HG03558 (cell line): ENCODE measurements at regions not wholly inside any gene's neighbourhood (a gene's known extent, or its start where the extent isn't known, plus 50 kb on each side); places are given as distances from the start of the nearest gene placed in this dataset.
"Not testable (repeated sequence)": the region's sequence is repeated elsewhere in the genome, so short reads cannot be mapped to it uniquely, and the experiment has no call there.

Experiments
- ATAC-seq: cut with Tn5 transposase; IDR thresholded peaks from one replicate; pipeline ENCODE4 v1.9.1; 2021; ENCODE audit warnings: moderate number of reproducible peaks; ENCODE audit not compliant: unreplicated experiment; ENCODE audit errors: extremely low read depth

GRCh38 chr11:119586181-119586580 lies 142.8 kb downstream of the NECTIN1 start:
- no peak for ATAC-seq

GRCh38 chr11:119585043-119585781 lies 143.8 kb downstream of the NECTIN1 start:
- ATAC-seq = no peak

GRCh38 chr11:119584193-119585042 lies 144.6 kb downstream of the NECTIN1 start:
- ATAC-seq = no peak

GRCh38 chr11:119583585-119583984 lies 145.4 kb downstream of the NECTIN1 start:
- no peak for ATAC-seq

- ATAC-seq = not testable (repeated sequence)
Observed at GRCh38 chr11:119581396-119581795, 147.6 kb downstream of the NECTIN1 start.

GRCh38 chr11:119580751-119581150 lies 148.2 kb downstream of the NECTIN1 start:
- ATAC-seq = no peak

GRCh38 chr11:119580081-119580480 lies 148.9 kb downstream of the NECTIN1 start:
- ATAC-seq = no peak

- ATAC-seq = no peak
Observed at GRCh38 chr11:119578521-119579191, 150.3 kb downstream of the NECTIN1 start.

GRCh38 chr11:119573858-119574257 lies 150.9 kb upstream of the THY1 start:
- no peak for ATAC-seq

GRCh38 chr11:119572481-119573424 lies 149.8 kb upstream of the THY1 start:
- ATAC-seq = no peak

GRCh38 chr11:119571311-119571710 lies 148.3 kb upstream of the THY1 start:
- no peak for ATAC-seq

GRCh38 chr11:119567688-119568582 lies 145.0 kb upstream of the THY1 start:
- no peak for ATAC-seq

GRCh38 chr11:119566319-119566718 lies 143.3 kb upstream of the THY1 start:
- ATAC-seq = no peak

- ATAC-seq = not testable (repeated sequence)
Observed at GRCh38 chr11:119565693-119566092, 142.7 kb upstream of the THY1 start.

GRCh38 chr11:119560961-119561360 lies 138.0 kb upstream of the THY1 start:
- no peak for ATAC-seq

GRCh38 chr11:119560291-119560690 lies 137.3 kb upstream of the THY1 start:
- no peak for ATAC-seq

- no peak for ATAC-seq
Observed at GRCh38 chr11:119552106-119552485, 129.1 kb upstream of the THY1 start.

- ATAC-seq = no peak
Observed at GRCh38 chr11:119551420-119552105, 128.6 kb upstream of the THY1 start.
